GM23248 (cell line): ENCODE measurements at regions not wholly inside any gene's neighbourhood (a gene's known extent, or its start where the extent isn't known, plus 50 kb on each side); places are given as distances from the start of the nearest gene placed in this dataset.

Source experiments
- DNase-seq: peaks from one replicate; pipeline ENCODE4 v3.0.0-alpha.2; 2015
- H2AFZ ChIP-seq: fragments of 200-600 bp; sonication (generic); 2 replicates; pipeline ENCODE4 v1.6.1; 2016; ENCODE audit warnings: antibody characterized with exemption
- H3F3A ChIP-seq: fragments of 200-600 bp; sonication (generic); 2 replicates; pipeline ENCODE4 v1.6.1; 2016; ENCODE audit warnings: mild to moderate bottlenecking, antibody characterized with exemption, mixed run types; ENCODE audit not compliant: insufficient read depth
- H3K27ac ChIP-seq: fragments of 200-600 bp; sonication (generic); 2 replicates; pipeline ENCODE4 v1.5.1; 2016; ENCODE audit warnings: mild to moderate bottlenecking
- H3K27me3 ChIP-seq: fragments of 200-600 bp; sonication (generic); replicated peaks from 2 replicates; pipeline ENCODE4 v1.6.1; 2016; ENCODE audit warnings: mild to moderate bottlenecking; ENCODE audit not compliant: insufficient read depth
- H3K36me3 ChIP-seq: fragments of 200-600 bp; sonication (generic); 2 replicates; pipeline ENCODE4 v1.6.1; 2016; ENCODE audit warnings: low read depth, mild to moderate bottlenecking
- H3K4me1 ChIP-seq: fragments of 200-600 bp; sonication (generic); 2 replicates; pipeline ENCODE4 v1.6.1; 2016; ENCODE audit warnings: mild to moderate bottlenecking; ENCODE audit not compliant: insufficient read depth
- H3K4me2 ChIP-seq: fragments of 200-600 bp; sonication (generic); one replicate; pipeline ENCODE4 v1.6.1; 2016; ENCODE audit warnings: mild to moderate bottlenecking; ENCODE audit not compliant: unreplicated experiment
- H3K4me3 ChIP-seq: fragments of 200-600 bp; sonication (generic); 2 replicates; pipeline ENCODE4 v1.5.1; 2016; ENCODE audit warnings: mild to moderate bottlenecking
- H3K79me2 ChIP-seq: fragments of 200-600 bp; sonication (generic); 2 replicates; pipeline ENCODE4 v1.6.1; 2016; ENCODE audit warnings: mild to moderate bottlenecking; ENCODE audit not compliant: insufficient read depth
- H3K9ac ChIP-seq: fragments of 200-600 bp; sonication (generic); 2 replicates; pipeline ENCODE4 v1.6.1; 2016; ENCODE audit warnings: mild to moderate bottlenecking
- H3K9me2 ChIP-seq: fragments of 200-600 bp; sonication (generic); 2 replicates; pipeline ENCODE4 v1.6.1; 2016; ENCODE audit warnings: mixed run types, mild to moderate bottlenecking, moderate library complexity; ENCODE audit not compliant: insufficient read depth
- H3K9me3 ChIP-seq: fragments of 200-600 bp; sonication (generic); one replicate; pipeline ENCODE4 v1.6.1; 2017; ENCODE audit warnings: low read depth
- H4K20me1 ChIP-seq: fragments of 200-600 bp; sonication (generic); 2 replicates; pipeline ENCODE4 v1.6.0; 2016; ENCODE audit not compliant: insufficient read depth
- EZH2 ChIP-seq: fragments of 200-600 bp; sonication (generic); IDR thresholded peaks from 2 replicates; pipeline ENCODE4 v1.6.1; 2018; ENCODE audit warnings: antibody characterized with exemption, mild to moderate bottlenecking; ENCODE audit not compliant: insufficient read depth, poor library complexity, severe bottlenecking
- EZH2phosphoT487 ChIP-seq: fragments of 200-600 bp; sonication (generic); IDR thresholded peaks from 2 replicates; pipeline ENCODE4 v1.6.1; 2018; ENCODE audit warnings: antibody characterized with exemption, moderate library complexity, mild to moderate bottlenecking, low read depth; ENCODE audit not compliant: insufficient read depth
- WGBS, 2 experiments: methylation state at CpG; one replicate each; pipeline ENCODE4 v1.1.6; 2015 to 2017; ENCODE audit warnings: low lambda C conversion rate in 2 of 2, low coverage in 1 of 2; ENCODE audit errors: missing lambda C conversion rate in 2 of 2; 5-methylcytosine and 5-hydroxymethylcytosine counted together
- in situ Hi-C: fragments of 300-500 bp; cut with MboI; formaldehyde crosslinking; loops from 2 replicates; pipeline ENCODE4 v1.15.0; 2020

DNA sequence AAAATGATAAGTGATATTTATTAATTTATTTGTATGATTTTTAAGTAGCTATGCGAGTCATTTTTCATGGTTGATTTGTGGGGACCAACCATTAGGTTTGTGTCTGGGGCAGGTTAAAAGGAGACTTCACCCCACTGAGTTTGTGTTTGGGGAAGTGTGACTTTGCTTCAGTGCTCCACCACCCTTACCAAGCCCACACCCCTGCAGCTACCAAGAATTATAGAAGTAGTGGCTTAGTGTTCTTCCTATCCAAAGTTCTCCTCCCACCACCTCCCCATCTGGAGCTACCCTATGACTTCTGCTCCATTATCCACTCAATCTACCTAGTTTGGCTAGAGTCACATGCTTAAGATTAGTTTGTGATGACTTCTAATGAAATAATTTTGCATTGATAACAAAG, 182.1 kb upstream of the ZEB2 start:
- Histone ChIP-seq H3K4me1 (peaks cover 4% of the 10 kb centered on the region; the same call in 1 of the 2 replicates), H3K9me2 (no peaks in the 10 kb centered on the region), H3K9me3 (no peaks in the 10 kb centered on the region), H3K36me3 (no peaks in the 10 kb centered on the region), H2AFZ (no peak overlapping the region), H3K9ac (no peak overlapping the region), H3F3A (no peaks in the 10 kb centered on the region), H3K79me2 (no peaks in the 10 kb centered on the region), H3K4me3 (no peak overlapping the region), H3K27ac (no peak overlapping the region), H4K20me1 (no peaks in the 10 kb centered on the region), H3K27me3 (no peaks in the 10 kb centered on the region), H3K4me2 (no peak overlapping the region)
- in situ Hi-C loops, result no loop called here
- WGBS, 2 experiments, result 98 to 100% methylated on average over 1 of the region's 1 CpG
- TF ChIP-seq EZH2phosphoT487, result no peak
- no peak for DNase-seq

DNA sequence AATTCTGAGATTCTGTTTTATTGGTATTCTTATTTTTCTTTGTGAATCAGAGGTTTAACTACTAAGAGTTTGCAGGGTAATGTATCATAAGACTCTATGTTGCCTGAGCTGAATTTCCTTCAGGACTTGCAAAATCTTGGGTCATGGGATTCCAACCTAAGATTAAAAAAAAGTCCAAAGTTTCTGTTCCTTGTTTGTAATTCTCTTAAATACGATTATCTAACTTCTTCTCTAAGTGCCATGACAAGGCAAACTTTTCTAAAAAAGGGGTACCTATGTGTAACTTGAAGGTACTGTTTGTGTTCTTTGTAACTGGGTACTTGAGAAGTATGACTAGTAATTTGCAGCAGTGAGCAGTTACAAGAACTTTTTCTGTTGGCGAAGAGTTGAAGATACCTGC, 181.3 kb upstream of the ZEB2 start:
- no peaks in the 10 kb centered on the region for H3K9me2 ChIP-seq
- H3K27me3 ChIP-seq, result no peaks in the 10 kb centered on the region
- no peak overlapping the region for H2AFZ ChIP-seq
- WGBS, 2 experiments, result 81% methylated on average over 2 of the region's 2 CpGs
- TF ChIP-seq EZH2 (no peak), EZH2phosphoT487 (no peak)
- no peak overlapping the region for H3K9ac ChIP-seq
- no peaks in the 10 kb centered on the region for H3K9me3 ChIP-seq
- H3K4me1 ChIP-seq, result peaks cover 4% of the 10 kb centered on the region; the same call in 1 of the 2 replicates
- no peaks in the 10 kb centered on the region for H4K20me1 ChIP-seq
- no peaks in the 10 kb centered on the region for H3K79me2 ChIP-seq
- H3K4me2 ChIP-seq, result no peak overlapping the region
- H3K27ac ChIP-seq, result no peak overlapping the region
- in situ Hi-C loops, result no loop called here
- no peak for DNase-seq
- no peak overlapping the region for H3K4me3 ChIP-seq
- H3F3A ChIP-seq, result no peaks in the 10 kb centered on the region
- H3K36me3 ChIP-seq, result no peaks in the 10 kb centered on the region

DNA sequence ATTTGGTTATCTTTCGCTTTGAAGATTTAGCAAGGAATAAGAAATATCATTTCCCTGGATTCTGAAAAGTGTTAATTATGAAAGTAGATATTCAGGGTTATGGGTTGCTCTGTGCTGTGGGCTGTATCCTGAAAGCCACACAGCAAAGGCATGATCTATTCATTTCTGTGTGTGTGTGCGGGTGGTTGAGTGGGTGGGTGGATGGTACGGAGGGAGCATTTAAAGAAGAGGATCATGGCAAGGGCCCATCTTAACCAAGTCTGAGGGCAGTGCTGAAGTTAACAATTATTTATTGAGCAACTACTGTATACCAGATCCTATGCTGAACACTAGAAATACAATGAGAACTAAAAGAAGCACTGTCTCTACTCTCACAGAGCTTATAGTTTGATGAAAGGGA, 178.2 kb upstream of the ZEB2 start:
- H3K9ac ChIP-seq, result no peak overlapping the region
- no peak overlapping the region for H3K4me3 ChIP-seq
- H3K4me2 ChIP-seq, result no peak overlapping the region
- H3K79me2 ChIP-seq, result no peaks in the 10 kb centered on the region
- TF ChIP-seq EZH2, result no peak
- TF ChIP-seq EZH2phosphoT487, result no peak
- no peaks in the 10 kb centered on the region for H3K27me3 ChIP-seq
- H2AFZ ChIP-seq, result no peak overlapping the region
- H3K9me2 ChIP-seq, result no peaks in the 10 kb centered on the region
- no peaks in the 10 kb centered on the region for H4K20me1 ChIP-seq
- WGBS, 2 experiments, result 94% methylated on average over 3 of the region's 3 CpGs
- H3K9me3 ChIP-seq, result no peaks in the 10 kb centered on the region
- H3K27ac ChIP-seq, result no peak overlapping the region
- in situ Hi-C loops, result no loop called here
- DNase-seq, result no peak
- H3K36me3 ChIP-seq, result no peaks in the 10 kb centered on the region
- H3K4me1 ChIP-seq, result no peaks in the 10 kb centered on the region
- no peaks in the 10 kb centered on the region for H3F3A ChIP-seq

DNA sequence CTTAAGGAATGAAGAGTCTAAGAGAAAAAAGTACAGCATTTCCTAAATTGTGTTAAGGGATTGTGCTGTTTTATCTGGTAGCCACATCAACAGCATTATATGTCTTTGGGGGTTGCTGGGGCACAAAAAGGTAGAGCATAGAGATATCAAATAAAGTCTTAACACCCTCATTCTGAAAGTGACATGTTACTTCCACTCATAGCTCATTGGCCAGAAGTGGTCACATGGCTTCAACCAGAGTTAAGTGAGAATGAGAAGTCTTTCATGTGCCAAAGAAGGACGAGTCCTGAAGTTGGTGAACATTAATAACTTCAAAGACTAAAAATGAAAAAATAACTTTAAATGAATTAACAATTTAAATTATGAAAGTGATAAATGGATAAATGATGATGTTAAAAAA, 175.7 kb upstream of the ZEB2 start:
- no peaks in the 10 kb centered on the region for H4K20me1 ChIP-seq
- no peaks in the 10 kb centered on the region for H3K79me2 ChIP-seq
- WGBS, 2 experiments, result 54 to 86% methylated on average over 1 of the region's 1 CpG
- H3F3A ChIP-seq, result no peaks in the 10 kb centered on the region
- in situ Hi-C loops, result no loop called here
- no peaks in the 10 kb centered on the region for H3K9me2 ChIP-seq
- H2AFZ ChIP-seq, result no peak overlapping the region
- no peak overlapping the region for H3K4me2 ChIP-seq
- H3K9ac ChIP-seq, result no peak overlapping the region
- TF ChIP-seq EZH2phosphoT487 (no peak), EZH2 (no peak)
- H3K4me3 ChIP-seq, result no peak overlapping the region
- no peak overlapping the region for H3K27ac ChIP-seq
- H3K4me1 ChIP-seq, result no peaks in the 10 kb centered on the region
- H3K36me3 ChIP-seq, result no peaks in the 10 kb centered on the region
- no peak for DNase-seq
- H3K27me3 ChIP-seq, result no peaks in the 10 kb centered on the region
- H3K9me3 ChIP-seq, result no peaks in the 10 kb centered on the region

DNA sequence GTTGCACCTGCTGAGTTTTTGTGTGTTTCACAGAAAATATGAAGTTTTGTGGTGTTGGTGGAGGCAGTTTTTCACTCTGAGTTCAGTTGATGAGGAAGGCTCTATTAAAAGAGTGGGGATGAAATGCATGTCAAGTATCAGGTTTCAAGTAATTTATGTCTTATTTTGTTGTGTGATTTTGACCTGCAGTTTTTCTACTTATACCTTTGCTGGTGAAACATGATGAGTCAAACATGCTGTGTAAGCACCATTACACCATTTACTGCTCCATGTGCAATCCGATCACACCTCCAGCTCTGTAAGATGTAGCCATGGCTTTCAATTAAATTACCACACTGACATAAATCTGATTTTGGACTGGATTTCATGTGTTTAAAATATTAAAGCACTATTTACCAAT, 174.5 kb upstream of the ZEB2 start:
- Histone ChIP-seq H3K9ac (no peak overlapping the region), H3K4me2 (no peak overlapping the region), H3K4me3 (no peak overlapping the region), H3K9me3 (no peaks in the 10 kb centered on the region), H2AFZ (no peak overlapping the region), H3K4me1 (no peaks in the 10 kb centered on the region), H4K20me1 (no peaks in the 10 kb centered on the region), H3F3A (no peaks in the 10 kb centered on the region), H3K79me2 (no peaks in the 10 kb centered on the region), H3K9me2 (no peaks in the 10 kb centered on the region), H3K36me3 (no peaks in the 10 kb centered on the region), H3K27me3 (no peaks in the 10 kb centered on the region), H3K27ac (no peak overlapping the region)
- TF ChIP-seq EZH2phosphoT487 (no peak), EZH2 (no peak)
- 97 to 100% methylated on average over 1 of the region's 1 CpG for WGBS, 2 experiments
- in situ Hi-C loops, result no loop called here
- DNase-seq, result no peak
